GM23338 (cell line): ENCODE measurements at regions not wholly inside any gene's neighbourhood (a gene's known extent, or its start where the extent isn't known, plus 50 kb on each side); places are given as distances from the start of the nearest gene placed in this dataset.

ENCODE experiments used
- CREB1 ChIP-seq: fragments of 250-450 bp; sonication (Bioruptor Pico); IDR thresholded peaks from 2 replicates; pipeline ENCODE4 v1.5.0; 2020; ENCODE audit warnings: low read depth, mild to moderate bottlenecking, moderate library complexity
- EZH2 ChIP-seq: fragments of 200-600 bp; sonication (generic); IDR thresholded peaks from one replicate; pipeline ENCODE4 v1.8.0; 2017; ENCODE audit warnings: antibody characterized with exemption, mild to moderate bottlenecking, low read depth; ENCODE audit not compliant: unreplicated experiment
- EZH2phosphoT487 ChIP-seq: fragments of 200-600 bp; sonication (generic); IDR thresholded peaks from one replicate; pipeline ENCODE4 v1.8.1; 2018; ENCODE audit warnings: antibody characterized with exemption; ENCODE audit not compliant: unreplicated experiment
- JUNB ChIP-seq: IDR thresholded peaks from one replicate; pipeline ENCODE4 v1.6.1; 2016; ENCODE audit warnings: antibody characterized with exemption; ENCODE audit not compliant: unreplicated experiment
- POLR2AphosphoS5 ChIP-seq: IDR thresholded peaks from 2 replicates; pipeline ENCODE4 v1.6.1; 2016; ENCODE audit warnings: antibody characterized with exemption, low read depth
- REST ChIP-seq: IDR thresholded peaks from one replicate; pipeline ENCODE4 v1.6.1; 2018; ENCODE audit warnings: antibody characterized with exemption; ENCODE audit not compliant: unreplicated experiment
- STAT1 ChIP-seq: IDR thresholded peaks from one replicate; pipeline ENCODE4 v1.6.1; 2016; ENCODE audit warnings: antibody characterized with exemption; ENCODE audit not compliant: unreplicated experiment
- ZNF114 ChIP-seq: fragments of 250-450 bp; sonication (Bioruptor Pico); IDR thresholded peaks from 2 replicates; pipeline ENCODE4 v1.5.0; 2020; ENCODE audit warnings: mild to moderate bottlenecking, moderate library complexity
- ZNF331 ChIP-seq: fragments of 250-450 bp; sonication (Bioruptor Pico); IDR thresholded peaks from 2 replicates; pipeline ENCODE4 v1.5.0; 2020; ENCODE audit warnings: low read depth, mild to moderate bottlenecking, moderate library complexity
- ZNF462 ChIP-seq: fragments of 250-450 bp; sonication (Bioruptor Pico); IDR thresholded peaks from 2 replicates; pipeline ENCODE4 v1.5.0; 2020; ENCODE audit warnings: mild to moderate bottlenecking, moderate library complexity
- TF ChIP-seq, protein P1 (sequence below), 2 experiments: fragments of 200-600 bp in 1 of 2; sonication (generic) in 1 of 2; conservative IDR thresholded peaks; 2 replicates each; pipeline versions ENCODE4 v1.5.1 to v1.6.1; 2016 to 2017; ENCODE audit warnings: antibody characterized with exemption in 2 of 2, low read depth in 2 of 2, mild to moderate bottlenecking in 2 of 2, moderate library complexity in 1 of 2
- TF ChIP-seq, protein P2 (sequence below): IDR thresholded peaks from 2 replicates; pipeline ENCODE4 v1.6.1; 2016; ENCODE audit warnings: antibody characterized with exemption

DNA sequence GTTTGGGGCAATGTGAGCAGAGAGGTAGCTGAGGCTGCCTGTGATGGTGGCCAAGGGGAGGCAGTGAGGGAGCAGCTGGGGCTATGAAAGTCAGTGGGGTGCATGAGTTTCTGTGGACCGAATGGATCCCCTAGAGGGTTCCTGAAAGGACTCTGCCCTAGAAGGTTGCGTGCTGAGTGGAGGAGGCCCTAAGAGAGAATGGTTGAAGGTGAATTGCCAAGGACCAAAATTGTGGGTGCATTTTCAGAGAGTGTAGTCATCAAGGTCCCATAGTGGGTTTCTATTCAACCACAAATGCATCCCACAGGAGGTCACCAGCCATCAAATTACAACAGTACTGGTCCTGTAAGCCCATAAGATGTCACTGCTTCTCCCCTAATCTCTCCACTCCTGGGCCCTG lies 298.3 kb downstream of the CDK5RAP2 start:
- TF ChIP-seq, protein P1, sequence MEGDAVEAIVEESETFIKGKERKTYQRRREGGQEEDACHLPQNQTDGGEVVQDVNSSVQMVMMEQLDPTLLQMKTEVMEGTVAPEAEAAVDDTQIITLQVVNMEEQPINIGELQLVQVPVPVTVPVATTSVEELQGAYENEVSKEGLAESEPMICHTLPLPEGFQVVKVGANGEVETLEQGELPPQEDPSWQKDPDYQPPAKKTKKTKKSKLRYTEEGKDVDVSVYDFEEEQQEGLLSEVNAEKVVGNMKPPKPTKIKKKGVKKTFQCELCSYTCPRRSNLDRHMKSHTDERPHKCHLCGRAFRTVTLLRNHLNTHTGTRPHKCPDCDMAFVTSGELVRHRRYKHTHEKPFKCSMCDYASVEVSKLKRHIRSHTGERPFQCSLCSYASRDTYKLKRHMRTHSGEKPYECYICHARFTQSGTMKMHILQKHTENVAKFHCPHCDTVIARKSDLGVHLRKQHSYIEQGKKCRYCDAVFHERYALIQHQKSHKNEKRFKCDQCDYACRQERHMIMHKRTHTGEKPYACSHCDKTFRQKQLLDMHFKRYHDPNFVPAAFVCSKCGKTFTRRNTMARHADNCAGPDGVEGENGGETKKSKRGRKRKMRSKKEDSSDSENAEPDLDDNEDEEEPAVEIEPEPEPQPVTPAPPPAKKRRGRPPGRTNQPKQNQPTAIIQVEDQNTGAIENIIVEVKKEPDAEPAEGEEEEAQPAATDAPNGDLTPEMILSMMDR (conservative IDR thresholded peaks at IDR 0.05; ENCODE audit: low read depth in 2 of 2): no peak
- no peak for TF ChIP-seq POLR2AphosphoS5
- no peak for TF ChIP-seq ZNF114 (CRISPR knock-in tag)
- no peak for TF ChIP-seq REST
- TF ChIP-seq STAT1: no peak
- no peak for TF ChIP-seq EZH2
- TF ChIP-seq EZH2phosphoT487: no peak
- TF ChIP-seq JUNB: no peak
- TF ChIP-seq CREB1 (CRISPR knock-in tag): no peak
- no peak for TF ChIP-seq ZNF331
- TF ChIP-seq, protein P2, sequence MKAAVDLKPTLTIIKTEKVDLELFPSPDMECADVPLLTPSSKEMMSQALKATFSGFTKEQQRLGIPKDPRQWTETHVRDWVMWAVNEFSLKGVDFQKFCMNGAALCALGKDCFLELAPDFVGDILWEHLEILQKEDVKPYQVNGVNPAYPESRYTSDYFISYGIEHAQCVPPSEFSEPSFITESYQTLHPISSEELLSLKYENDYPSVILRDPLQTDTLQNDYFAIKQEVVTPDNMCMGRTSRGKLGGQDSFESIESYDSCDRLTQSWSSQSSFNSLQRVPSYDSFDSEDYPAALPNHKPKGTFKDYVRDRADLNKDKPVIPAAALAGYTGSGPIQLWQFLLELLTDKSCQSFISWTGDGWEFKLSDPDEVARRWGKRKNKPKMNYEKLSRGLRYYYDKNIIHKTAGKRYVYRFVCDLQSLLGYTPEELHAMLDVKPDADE: no peak
- TF ChIP-seq ZNF462: no peak
